ENCODE measurements at regions not wholly inside any gene's neighbourhood (a gene's known extent, or its start where the extent isn't known, plus 50 kb on each side); places are given as distances from the start of the nearest gene placed in this dataset.

DNA sequence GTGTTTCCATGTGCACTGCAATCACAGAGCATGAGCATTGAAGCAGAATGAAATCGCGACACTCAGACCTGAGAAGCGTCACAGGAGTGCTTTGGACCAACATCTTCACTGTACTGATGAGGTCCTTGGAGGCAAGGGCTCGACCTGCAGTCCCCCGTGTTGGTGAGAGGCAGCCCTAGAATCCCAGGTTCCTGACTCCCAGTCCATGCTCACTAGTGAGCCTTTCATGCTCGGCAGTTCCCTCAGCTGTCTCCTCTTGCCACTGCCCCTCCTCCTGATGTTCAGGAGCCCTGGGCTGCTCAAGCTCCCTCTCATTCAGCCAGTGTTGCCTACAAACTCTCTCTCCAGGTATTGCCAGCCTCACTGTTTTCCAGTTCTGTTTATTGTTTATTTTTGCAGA, 291.4 kb downstream of the DYSF start:
- TF ChIP-seq POLR2A (IDR thresholded peaks at IDR 0.05; ENCODE audit: low read length) = no peak
- no peak for TF ChIP-seq GATA1 (IDR thresholded peaks at IDR 0.05; ENCODE audit: low read depth, low read length)
